Astrocyte (in vitro differentiated cells and primary cell): ENCODE measurements at regions not wholly inside any gene's neighbourhood (a gene's known extent, or its start where the extent isn't known, plus 50 kb on each side); places are given as distances from the start of the nearest gene placed in this dataset.
"Not testable (repeated sequence)": the region's sequence is repeated elsewhere in the genome, so short reads cannot be mapped to it uniquely, and the experiment has no call there.

Experiments used
- DNase-seq: peaks from one replicate; pipeline ENCODE4 v3.0.0-alpha.2; 2010; ENCODE audit warnings: low read depth
- FAIRE-seq: peaks from 2 replicates; lab custom pipeline; 2011; peaks lifted over from hg19 to GRCh38; lab: Jason Lieb, UNC
- H2AFZ ChIP-seq: 2 replicates; pipeline ENCODE4 v1.6.0; 2012; ENCODE audit warnings: low read depth, low read length, inconsistent platforms
- H3K27ac ChIP-seq: 2 replicates; pipeline ENCODE4 v1.5.1; 2011; ENCODE audit warnings: low read depth, low read length, inconsistent platforms
- H3K27me3 ChIP-seq: 2 replicates; pipeline ENCODE4 v1.6.0; 2011; ENCODE audit warnings: low read length, inconsistent platforms; ENCODE audit not compliant: insufficient read depth
- H3K36me3 ChIP-seq: 2 replicates; pipeline ENCODE4 v1.5.1; 2011; ENCODE audit warnings: low read length, inconsistent platforms; ENCODE audit not compliant: insufficient read depth
- H3K4me1 ChIP-seq: 2 replicates; pipeline ENCODE4 v1.5.1; 2011; ENCODE audit warnings: low read length, inconsistent platforms; ENCODE audit not compliant: insufficient read depth
- H3K4me2 ChIP-seq: 2 replicates; pipeline ENCODE4 v1.6.0; 2012; ENCODE audit warnings: low read length, inconsistent platforms
- H3K4me3 ChIP-seq: 2 replicates; pipeline ENCODE4 v1.5.1; 2011; ENCODE audit warnings: low read depth, mild to moderate bottlenecking, low read length, inconsistent platforms; ENCODE audit not compliant: insufficient read depth
- H3K79me2 ChIP-seq: 2 replicates; pipeline ENCODE4 v1.6.0; 2012; ENCODE audit warnings: mild to moderate bottlenecking, low read length, inconsistent platforms; ENCODE audit not compliant: insufficient read depth
- H3K9ac ChIP-seq: 2 replicates; pipeline ENCODE4 v1.6.0; 2012; ENCODE audit warnings: mild to moderate bottlenecking, low read length, inconsistent platforms
- H3K9me3 ChIP-seq: 2 replicates; pipeline ENCODE4 v1.5.1; 2012; ENCODE audit warnings: low read depth, mild to moderate bottlenecking, low read length, inconsistent platforms; ENCODE audit not compliant: insufficient read depth
- H4K20me1 ChIP-seq: 2 replicates; pipeline ENCODE4 v1.6.0; 2012; ENCODE audit warnings: low read length, inconsistent platforms; ENCODE audit not compliant: insufficient read depth
- H3K27ac Mint-ChIP-seq: one replicate; pipeline ENCODE4 v1.8.0; 2021; ENCODE audit warnings: mild to moderate bottlenecking, mixed read lengths; ENCODE audit not compliant: unreplicated experiment
- H3K27me3 Mint-ChIP-seq: one replicate; pipeline ENCODE4 v1.8.0; 2021; ENCODE audit warnings: low read depth, mixed read lengths; ENCODE audit not compliant: unreplicated experiment
- H3K36me3 Mint-ChIP-seq: one replicate; pipeline ENCODE4 v1.8.0; 2021; ENCODE audit warnings: low read depth, mixed read lengths; ENCODE audit not compliant: unreplicated experiment
- H3K4me1 Mint-ChIP-seq: one replicate; pipeline ENCODE4 v1.8.0; 2021; ENCODE audit warnings: low read depth, mixed read lengths; ENCODE audit not compliant: unreplicated experiment
- H3K4me3 Mint-ChIP-seq: one replicate; pipeline ENCODE4 v1.8.0; 2021; ENCODE audit warnings: mild to moderate bottlenecking, moderate library complexity, mixed read lengths; ENCODE audit not compliant: unreplicated experiment
- H3K9me3 Mint-ChIP-seq: one replicate; pipeline ENCODE4 v1.8.0; 2021; ENCODE audit warnings: mild to moderate bottlenecking, mixed read lengths; ENCODE audit not compliant: unreplicated experiment
- EZH2 ChIP-seq: IDR thresholded peaks from 2 replicates; pipeline ENCODE4 v1.6.1; 2012; ENCODE audit warnings: mild to moderate bottlenecking, low read length, inconsistent platforms; ENCODE audit not compliant: insufficient read depth
- TF ChIP-seq, protein P1 (sequence below): IDR thresholded peaks from 2 replicates; pipeline ENCODE4 v1.5.1; 2011; ENCODE audit warnings: low read depth, mild to moderate bottlenecking, inconsistent platforms, low read length, moderate library complexity; ENCODE audit not compliant: insufficient read depth

DNA sequence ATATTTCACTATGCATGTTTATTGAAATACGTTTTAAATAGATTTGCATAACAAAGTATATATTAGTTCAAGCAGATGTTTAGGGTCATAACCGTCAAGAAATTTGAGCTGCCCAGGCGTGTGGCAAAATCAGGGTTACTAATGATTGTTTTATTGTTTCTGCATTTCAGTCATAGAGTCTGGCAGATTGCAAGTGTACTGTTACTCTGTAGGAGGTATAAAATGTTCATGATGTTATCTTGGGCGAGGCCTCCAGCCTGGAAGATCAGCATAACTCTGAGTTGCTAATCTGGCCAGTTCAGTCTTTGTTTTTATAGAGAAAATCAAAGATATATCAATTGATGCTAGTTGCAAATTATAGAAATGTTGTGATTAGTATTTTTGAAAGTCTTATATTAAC is 410.9 kb downstream of the CHL1 start:
- H3K27me3 ChIP-seq, H3K27me3 Mint-ChIP-seq, H3K4me1 ChIP-seq, H3K79me2 ChIP-seq, H3K9me3 Mint-ChIP-seq, H3K9ac ChIP-seq, H2AFZ ChIP-seq, H3K27ac Mint-ChIP-seq, FAIRE-seq, H3K36me3 Mint-ChIP-seq, H3K27ac ChIP-seq, H3K4me1 Mint-ChIP-seq, H3K4me3 ChIP-seq, H4K20me1 ChIP-seq, H3K4me3 Mint-ChIP-seq, H3K9me3 ChIP-seq, DNase-seq, H3K36me3 ChIP-seq, H3K4me2 ChIP-seq: not testable (repeated sequence)

DNA sequence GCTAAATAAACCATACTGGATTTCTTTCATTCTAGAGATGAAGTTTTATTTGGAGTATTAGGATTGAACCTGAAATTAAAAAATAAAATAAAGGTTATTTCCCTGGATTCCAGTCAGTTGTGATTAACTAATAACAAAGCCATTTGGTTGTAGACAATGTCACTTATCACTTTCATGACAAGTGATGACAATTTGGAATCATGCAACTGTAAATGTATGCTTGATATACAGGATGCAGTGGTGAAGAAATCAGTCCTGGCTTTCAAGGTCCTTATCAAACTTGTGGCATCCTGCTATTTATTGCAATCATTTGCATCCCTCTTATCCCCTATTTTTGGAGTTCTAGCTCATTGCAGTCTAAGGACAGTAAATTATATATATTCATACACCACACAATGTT is 425.2 kb downstream of the CHL1 start:
- H3K4me3 Mint-ChIP-seq, result no peak overlapping the region
- H3K4me2 ChIP-seq, result no peak overlapping the region
- no peak for FAIRE-seq
- no peak for DNase-seq
- H3K27ac Mint-ChIP-seq, result no peak overlapping the region
- TF ChIP-seq EZH2, result no peak
- no peaks in the 10 kb centered on the region for H3K36me3 Mint-ChIP-seq
- no peaks in the 10 kb centered on the region for H3K36me3 ChIP-seq
- no peaks in the 10 kb centered on the region for H3K27me3 Mint-ChIP-seq
- H4K20me1 ChIP-seq, result no peaks in the 10 kb centered on the region
- no peak overlapping the region for H3K9ac ChIP-seq
- H2AFZ ChIP-seq, result no peak overlapping the region
- no peaks in the 10 kb centered on the region for H3K27me3 ChIP-seq
- no peaks in the 10 kb centered on the region for H3K4me1 Mint-ChIP-seq
- H3K4me3 ChIP-seq, result no peak overlapping the region
- H3K27ac ChIP-seq, result no peak overlapping the region
- peaks cover 8% of the 10 kb centered on the region for H3K9me3 Mint-ChIP-seq
- H3K79me2 ChIP-seq, result no peaks in the 10 kb centered on the region
- H3K4me1 ChIP-seq, result no peaks in the 10 kb centered on the region
- no peaks in the 10 kb centered on the region for H3K9me3 ChIP-seq

DNA sequence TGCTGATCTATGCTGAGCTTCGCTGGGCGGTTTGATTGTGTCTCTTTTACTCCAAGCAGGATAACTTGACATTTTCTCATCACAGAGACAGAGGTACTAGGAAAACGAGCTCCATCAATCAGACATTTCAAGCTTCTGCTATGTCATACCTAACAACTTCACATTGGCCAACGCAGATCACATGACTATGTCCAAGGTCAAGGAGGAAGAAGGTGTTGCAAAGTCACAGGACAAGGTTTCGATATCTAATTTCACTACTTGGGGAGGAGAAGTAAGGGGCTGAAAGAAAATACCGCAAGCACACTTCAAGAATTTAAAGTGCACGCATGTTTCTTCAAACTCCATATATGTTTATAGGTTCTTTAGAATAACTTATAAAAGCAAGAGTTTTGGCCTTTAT is 425.8 kb downstream of the CHL1 start:
- H3K27me3 Mint-ChIP-seq, result no peaks in the 10 kb centered on the region
- no peaks in the 10 kb centered on the region for H3K79me2 ChIP-seq
- no peak overlapping the region for H3K27ac Mint-ChIP-seq
- no peaks in the 10 kb centered on the region for H3K36me3 Mint-ChIP-seq
- H3K9me3 ChIP-seq, result no peaks in the 10 kb centered on the region
- no peaks in the 10 kb centered on the region for H4K20me1 ChIP-seq
- H2AFZ ChIP-seq, result no peak overlapping the region
- DNase-seq (no peak), FAIRE-seq (no peak)
- H3K9ac ChIP-seq, result no peak overlapping the region
- TF ChIP-seq EZH2, result no peak
- TF ChIP-seq, protein P1, sequence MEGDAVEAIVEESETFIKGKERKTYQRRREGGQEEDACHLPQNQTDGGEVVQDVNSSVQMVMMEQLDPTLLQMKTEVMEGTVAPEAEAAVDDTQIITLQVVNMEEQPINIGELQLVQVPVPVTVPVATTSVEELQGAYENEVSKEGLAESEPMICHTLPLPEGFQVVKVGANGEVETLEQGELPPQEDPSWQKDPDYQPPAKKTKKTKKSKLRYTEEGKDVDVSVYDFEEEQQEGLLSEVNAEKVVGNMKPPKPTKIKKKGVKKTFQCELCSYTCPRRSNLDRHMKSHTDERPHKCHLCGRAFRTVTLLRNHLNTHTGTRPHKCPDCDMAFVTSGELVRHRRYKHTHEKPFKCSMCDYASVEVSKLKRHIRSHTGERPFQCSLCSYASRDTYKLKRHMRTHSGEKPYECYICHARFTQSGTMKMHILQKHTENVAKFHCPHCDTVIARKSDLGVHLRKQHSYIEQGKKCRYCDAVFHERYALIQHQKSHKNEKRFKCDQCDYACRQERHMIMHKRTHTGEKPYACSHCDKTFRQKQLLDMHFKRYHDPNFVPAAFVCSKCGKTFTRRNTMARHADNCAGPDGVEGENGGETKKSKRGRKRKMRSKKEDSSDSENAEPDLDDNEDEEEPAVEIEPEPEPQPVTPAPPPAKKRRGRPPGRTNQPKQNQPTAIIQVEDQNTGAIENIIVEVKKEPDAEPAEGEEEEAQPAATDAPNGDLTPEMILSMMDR, result no peak
- H3K4me3 ChIP-seq, result no peak overlapping the region
- no peak overlapping the region for H3K27ac ChIP-seq
- peaks cover 7% of the 10 kb centered on the region for H3K9me3 Mint-ChIP-seq
- no peaks in the 10 kb centered on the region for H3K36me3 ChIP-seq
- H3K4me2 ChIP-seq, result no peak overlapping the region
- H3K4me1 Mint-ChIP-seq, result no peaks in the 10 kb centered on the region
- no peaks in the 10 kb centered on the region for H3K27me3 ChIP-seq
- H3K4me1 ChIP-seq, result no peaks in the 10 kb centered on the region
- no peak overlapping the region for H3K4me3 Mint-ChIP-seq
